Smooth muscle cell (in vitro differentiated cells): ENCODE measurements at regions not wholly inside any gene's neighbourhood (a gene's known extent, or its start where the extent isn't known, plus 50 kb on each side); places are given as distances from the start of the nearest gene placed in this dataset.

Experiments used
- DNase-seq: peaks from one replicate; lab custom pipeline; 2025; ENCODE audit not compliant: unreplicated experiment; lab: John Stamatoyannopoulos, UW
- H2AFZ ChIP-seq: fragments of 200-600 bp; sonication (generic); 2 replicates; pipeline ENCODE4 v1.6.0; 2016; ENCODE audit warnings: antibody characterized with exemption, low read depth, mild to moderate bottlenecking
- H3F3A ChIP-seq: fragments of 200-600 bp; sonication (generic); 2 replicates; pipeline ENCODE4 v1.6.0; 2017; ENCODE audit warnings: antibody characterized with exemption, low read depth
- H3K27ac ChIP-seq: fragments of 200-600 bp; sonication (generic); 2 replicates; pipeline ENCODE4 v1.5.1; 2016; ENCODE audit warnings: low read depth, mild to moderate bottlenecking
- H3K27me3 ChIP-seq: fragments of 200-600 bp; sonication (generic); 2 replicates; pipeline ENCODE4 v1.6.1; 2016; ENCODE audit warnings: low read depth, mild to moderate bottlenecking
- H3K36me3 ChIP-seq: fragments of 200-600 bp; sonication (generic); 2 replicates; pipeline ENCODE4 v1.5.1; 2016; ENCODE audit warnings: low read depth
- H3K4me1 ChIP-seq: fragments of 200-600 bp; sonication (generic); 2 replicates; pipeline ENCODE4 v1.5.1; 2016; ENCODE audit warnings: low read depth
- H3K4me2 ChIP-seq: fragments of 200-600 bp; sonication (generic); 2 replicates; pipeline ENCODE4 v1.6.0; 2016; ENCODE audit warnings: mild to moderate bottlenecking
- H3K4me3 ChIP-seq: fragments of 200-600 bp; sonication (generic); 2 replicates; pipeline ENCODE4 v1.5.1; 2016; ENCODE audit warnings: mild to moderate bottlenecking
- H3K79me2 ChIP-seq: fragments of 200-600 bp; sonication (generic); 2 replicates; pipeline ENCODE4 v1.6.0; 2016; ENCODE audit warnings: low read depth, mild to moderate bottlenecking
- H3K9ac ChIP-seq: fragments of 200-600 bp; sonication (generic); 2 replicates; pipeline ENCODE4 v1.6.0; 2016; ENCODE audit warnings: low read depth
- H3K9me3 ChIP-seq: fragments of 200-600 bp; sonication (generic); replicated peaks from 2 replicates; pipeline ENCODE4 v1.5.1; 2016; ENCODE audit warnings: low read depth
- H4K20me1 ChIP-seq: fragments of 200-600 bp; sonication (generic); 2 replicates; pipeline ENCODE4 v1.6.0; 2016; ENCODE audit warnings: low read depth
- WGBS: methylation state at CpG from one replicate; pipeline ENCODE4 v1.1.7; 2016; ENCODE audit warnings: low lambda C conversion rate; 5-methylcytosine and 5-hydroxymethylcytosine counted together
- TF ChIP-seq, protein P1 (sequence below): fragments of 200-600 bp; sonication (generic); IDR thresholded peaks from 2 replicates; pipeline ENCODE4 v1.5.1; 2017; ENCODE audit warnings: borderline replicate concordance, mild to moderate bottlenecking, antibody characterized with exemption; ENCODE audit not compliant: insufficient read depth, poor library complexity, severe bottlenecking

- TF ChIP-seq, protein P1, sequence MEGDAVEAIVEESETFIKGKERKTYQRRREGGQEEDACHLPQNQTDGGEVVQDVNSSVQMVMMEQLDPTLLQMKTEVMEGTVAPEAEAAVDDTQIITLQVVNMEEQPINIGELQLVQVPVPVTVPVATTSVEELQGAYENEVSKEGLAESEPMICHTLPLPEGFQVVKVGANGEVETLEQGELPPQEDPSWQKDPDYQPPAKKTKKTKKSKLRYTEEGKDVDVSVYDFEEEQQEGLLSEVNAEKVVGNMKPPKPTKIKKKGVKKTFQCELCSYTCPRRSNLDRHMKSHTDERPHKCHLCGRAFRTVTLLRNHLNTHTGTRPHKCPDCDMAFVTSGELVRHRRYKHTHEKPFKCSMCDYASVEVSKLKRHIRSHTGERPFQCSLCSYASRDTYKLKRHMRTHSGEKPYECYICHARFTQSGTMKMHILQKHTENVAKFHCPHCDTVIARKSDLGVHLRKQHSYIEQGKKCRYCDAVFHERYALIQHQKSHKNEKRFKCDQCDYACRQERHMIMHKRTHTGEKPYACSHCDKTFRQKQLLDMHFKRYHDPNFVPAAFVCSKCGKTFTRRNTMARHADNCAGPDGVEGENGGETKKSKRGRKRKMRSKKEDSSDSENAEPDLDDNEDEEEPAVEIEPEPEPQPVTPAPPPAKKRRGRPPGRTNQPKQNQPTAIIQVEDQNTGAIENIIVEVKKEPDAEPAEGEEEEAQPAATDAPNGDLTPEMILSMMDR = no peak
- Histone ChIP-seq H3K9me3 (no peaks in the 10 kb centered on the region), H3K36me3 (no peaks in the 10 kb centered on the region), H3K4me3 (no peak overlapping the region), H3K27ac (no peak overlapping the region), H3F3A (no peaks in the 10 kb centered on the region), H3K4me2 (no peak overlapping the region), H3K9ac (no peak overlapping the region), H3K27me3 (no peaks in the 10 kb centered on the region), H3K79me2 (no peaks in the 10 kb centered on the region), H2AFZ (no peak overlapping the region), H3K4me1 (no peaks in the 10 kb centered on the region), H4K20me1 (no peaks in the 10 kb centered on the region)
- DNase-seq = no peak
- WGBS = 89% methylated on average over 17 of the region's 17 CpGs
Observed at GRCh38 chr18:55079481-55080355, 120.5 kb upstream of the CCDC68 start.

DNA sequence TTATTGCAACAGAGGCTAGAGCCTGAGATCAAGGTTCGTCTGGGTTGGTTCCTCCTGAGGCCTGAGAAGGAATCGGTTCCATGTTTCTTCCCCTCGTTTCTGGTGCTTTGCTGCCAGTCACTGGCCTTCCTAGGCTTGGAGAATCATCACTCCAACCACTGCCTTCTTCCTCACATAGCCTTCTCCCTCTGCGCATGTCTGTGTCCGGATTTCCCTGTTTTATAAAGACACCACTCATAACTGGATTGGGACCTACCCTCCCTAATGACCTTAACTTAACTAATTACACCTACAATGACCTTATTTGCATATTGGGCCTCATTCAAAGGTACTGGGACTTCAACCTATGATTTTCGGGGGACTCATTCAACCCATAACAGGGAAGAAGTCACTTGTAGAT lies 119.8 kb upstream of the CCDC68 start:
- Histone ChIP-seq H3K36me3 (no peaks in the 10 kb centered on the region), H3K4me1 (no peaks in the 10 kb centered on the region), H3K27ac (no peak overlapping the region), H4K20me1 (no peaks in the 10 kb centered on the region), H3K79me2 (no peaks in the 10 kb centered on the region), H3K9me3 (no peaks in the 10 kb centered on the region), H3K27me3 (no peaks in the 10 kb centered on the region), H3K4me3 (no peak overlapping the region), H2AFZ (no peak overlapping the region), H3F3A (no peaks in the 10 kb centered on the region), H3K9ac (no peak overlapping the region), H3K4me2 (no peak overlapping the region)
- 92% methylated on average over 6 of the region's 6 CpGs for WGBS
- TF ChIP-seq, protein P1 = no peak
- DNase-seq = no peak

DNA sequence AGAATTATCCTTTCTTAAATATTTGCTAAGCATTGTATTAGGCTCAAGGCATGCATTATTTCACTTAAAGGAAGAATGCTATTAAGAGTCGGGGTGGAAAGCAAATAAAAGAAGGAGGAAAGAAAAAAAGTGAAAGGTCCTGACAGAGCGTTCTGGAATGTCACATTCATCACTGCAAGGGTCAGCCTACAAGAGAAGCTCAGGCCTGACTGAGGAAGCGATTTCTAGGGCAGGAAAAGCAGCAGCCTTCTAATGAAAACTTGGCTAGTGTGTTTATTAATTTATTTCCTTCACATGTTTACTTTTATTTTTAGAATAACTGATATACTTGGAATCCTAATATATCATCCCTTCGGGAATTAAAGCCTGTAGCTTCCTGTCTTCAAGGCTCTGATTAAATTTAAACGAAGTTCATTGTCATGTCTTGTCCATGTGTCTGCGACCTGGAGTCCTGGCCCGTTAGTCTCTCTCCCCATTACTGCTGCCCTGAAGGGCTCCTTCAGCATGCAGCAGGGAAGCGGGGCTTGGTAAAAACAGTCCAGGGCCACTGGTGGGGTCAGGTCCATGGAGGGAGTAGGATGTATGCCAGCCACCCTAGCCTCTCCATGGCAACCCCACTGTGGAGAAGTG lies 119.2 kb upstream of the CCDC68 start:
- H3K36me3 ChIP-seq = no peaks in the 10 kb centered on the region
- whole genome bisulfite sequencing = 70% methylated on average over 8 of the region's 8 CpGs
- DNase-seq = no peak

More for the DNA sequence above, 119.2 kb upstream of the CCDC68 start:
- no peaks in the 10 kb centered on the region for H4K20me1 ChIP-seq
- no peaks in the 10 kb centered on the region for H3K9me3 ChIP-seq
- no peak overlapping the region for H3K27ac ChIP-seq
- H3K79me2 ChIP-seq = no peaks in the 10 kb centered on the region
- no peaks in the 10 kb centered on the region for H3K27me3 ChIP-seq
- no peaks in the 10 kb centered on the region for H3K4me1 ChIP-seq
- H3K4me3 ChIP-seq = no peak overlapping the region
- TF ChIP-seq, protein P1 = no peak
- H3K4me2 ChIP-seq = no peak overlapping the region
- no peaks in the 10 kb centered on the region for H3F3A ChIP-seq
- no peak overlapping the region for H3K9ac ChIP-seq
- H2AFZ ChIP-seq = no peak overlapping the region
